ENCODE measurements at regions not wholly inside any gene's neighbourhood (a gene's known extent, or its start where the extent isn't known, plus 50 kb on each side); places are given as distances from the start of the nearest gene placed in this dataset.

DNA sequence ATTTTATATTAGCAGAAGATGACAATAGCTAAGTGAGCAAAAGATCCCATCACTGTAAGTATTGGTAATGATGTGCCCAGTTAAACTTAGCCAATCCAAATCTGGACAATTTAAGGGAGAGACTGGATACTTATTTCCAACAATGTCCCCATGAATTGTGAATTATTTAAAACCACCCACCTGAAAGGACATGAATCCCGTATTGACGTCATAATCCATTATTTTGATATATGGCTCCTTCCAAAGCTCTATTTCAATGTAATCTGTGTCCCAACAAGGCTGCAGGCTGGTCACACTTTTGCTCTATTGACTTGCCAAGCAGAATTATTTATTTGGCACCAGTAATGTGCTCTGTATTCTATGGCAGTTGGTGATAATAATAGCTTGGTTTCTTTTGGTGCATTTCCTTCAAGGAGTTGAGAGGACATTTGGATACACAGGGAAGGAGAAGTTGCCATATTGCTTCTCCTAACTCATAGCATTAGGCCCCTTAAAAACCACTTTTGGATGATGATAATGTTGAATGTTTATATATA lies 157.2 kb downstream of the NMUR2 start:
- Histone ChIP-seq H3K4me1 (ENCODE audit: control insufficient read depth in 2 of 3, insufficient read depth in 2 of 3, low read depth in 1 of 3, low read length in 3 of 3) (no peaks in the 10 kb centered on the region), H3K27ac (ENCODE audit: low read depth in 2 of 2, low read length in 2 of 2) (no peak overlapping the region), H3K9me3 (ENCODE audit: control insufficient read depth in 2 of 3, insufficient read depth in 1 of 3, low read length in 3 of 3) (no peaks in the 10 kb centered on the region), H3K36me3 (ENCODE audit: control insufficient read depth in 2 of 3, insufficient read depth in 3 of 3, low read length in 3 of 3) (no peaks in the 10 kb centered on the region), H3K4me3 (ENCODE audit: low read length in 3 of 3) (no peak overlapping the region), H3K27me3 (ENCODE audit: control insufficient read depth, insufficient read depth, low read length) (no peaks in the 10 kb centered on the region), H3K9ac (ENCODE audit: low read length in 3 of 3) (no peak overlapping the region)
- DNase-seq (no peak), FAIRE-seq (no peak)
- intact Hi-C loops (cut with DNase I), result no loop called here
- TF ChIP-seq, protein P1, sequence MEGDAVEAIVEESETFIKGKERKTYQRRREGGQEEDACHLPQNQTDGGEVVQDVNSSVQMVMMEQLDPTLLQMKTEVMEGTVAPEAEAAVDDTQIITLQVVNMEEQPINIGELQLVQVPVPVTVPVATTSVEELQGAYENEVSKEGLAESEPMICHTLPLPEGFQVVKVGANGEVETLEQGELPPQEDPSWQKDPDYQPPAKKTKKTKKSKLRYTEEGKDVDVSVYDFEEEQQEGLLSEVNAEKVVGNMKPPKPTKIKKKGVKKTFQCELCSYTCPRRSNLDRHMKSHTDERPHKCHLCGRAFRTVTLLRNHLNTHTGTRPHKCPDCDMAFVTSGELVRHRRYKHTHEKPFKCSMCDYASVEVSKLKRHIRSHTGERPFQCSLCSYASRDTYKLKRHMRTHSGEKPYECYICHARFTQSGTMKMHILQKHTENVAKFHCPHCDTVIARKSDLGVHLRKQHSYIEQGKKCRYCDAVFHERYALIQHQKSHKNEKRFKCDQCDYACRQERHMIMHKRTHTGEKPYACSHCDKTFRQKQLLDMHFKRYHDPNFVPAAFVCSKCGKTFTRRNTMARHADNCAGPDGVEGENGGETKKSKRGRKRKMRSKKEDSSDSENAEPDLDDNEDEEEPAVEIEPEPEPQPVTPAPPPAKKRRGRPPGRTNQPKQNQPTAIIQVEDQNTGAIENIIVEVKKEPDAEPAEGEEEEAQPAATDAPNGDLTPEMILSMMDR (IDR thresholded peaks at IDR 0.05; ENCODE audit: borderline replicate concordance, extremely low read depth, insufficient read depth), result no peak

DNA sequence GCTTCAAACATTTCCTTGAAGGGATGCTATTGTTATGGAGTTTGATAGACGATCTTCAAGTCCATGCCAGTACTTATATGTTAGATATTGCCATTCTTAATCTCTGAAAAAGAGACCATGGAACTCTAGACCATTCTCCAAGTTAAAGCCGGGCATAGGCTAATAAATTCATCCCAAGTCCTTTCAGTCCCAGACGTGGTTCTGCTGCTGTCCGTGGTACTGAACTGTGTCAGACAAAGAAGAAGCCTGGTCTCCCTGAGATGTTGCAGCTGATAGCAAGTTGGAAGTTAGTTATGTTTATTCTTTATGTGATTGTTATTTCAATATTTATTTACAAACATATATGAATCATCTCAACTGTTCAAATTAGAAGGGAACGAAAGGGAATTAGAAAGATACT lies 158.7 kb downstream of the NMUR2 start:
- Histone ChIP-seq H3K36me3 (ENCODE audit: control insufficient read depth in 2 of 3, insufficient read depth in 3 of 3, low read length in 3 of 3) (no peaks in the 10 kb centered on the region), H3K4me1 (ENCODE audit: control insufficient read depth in 2 of 3, insufficient read depth in 2 of 3, low read depth in 1 of 3, low read length in 3 of 3) (no peaks in the 10 kb centered on the region), H3K9me3 (ENCODE audit: control insufficient read depth in 2 of 3, insufficient read depth in 1 of 3, low read length in 3 of 3) (no peaks in the 10 kb centered on the region), H3K27me3 (ENCODE audit: control insufficient read depth, insufficient read depth, low read length) (no peaks in the 10 kb centered on the region), H3K27ac (ENCODE audit: low read depth in 2 of 2, low read length in 2 of 2) (no peak overlapping the region), H3K9ac (ENCODE audit: low read length in 3 of 3) (no peak overlapping the region), H3K4me3 (ENCODE audit: low read length in 3 of 3) (no peak overlapping the region)
- DNase-seq (peak in 4 of 5 donors; percentile 39 to 82 (median 72)), FAIRE-seq (no peak)
- TF ChIP-seq, protein P1 (IDR thresholded peaks at IDR 0.05; ENCODE audit: borderline replicate concordance, extremely low read depth, insufficient read depth), result no peak
- intact Hi-C loops (cut with DNase I), result no loop called here

DNA sequence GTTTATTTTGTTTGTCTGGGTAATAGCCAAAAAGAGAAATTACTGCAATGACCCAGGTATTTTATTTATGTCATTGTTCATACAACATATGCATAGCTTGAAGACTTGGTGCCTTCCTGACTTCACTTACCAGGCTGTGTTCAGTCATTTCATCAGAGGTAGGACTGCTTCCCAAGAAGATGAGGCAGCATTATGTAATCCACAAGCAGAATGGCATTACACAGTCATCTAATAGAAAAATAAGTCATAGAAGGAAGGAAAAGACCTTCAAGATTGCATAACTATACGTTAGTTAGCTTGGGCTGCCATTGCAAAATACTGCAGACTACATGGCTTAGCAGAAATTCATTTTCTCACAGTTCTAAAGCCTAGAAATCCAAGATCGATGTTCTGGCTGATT lies 167.5 kb downstream of the NMUR2 start:
- Histone ChIP-seq H3K9me3 (ENCODE audit: control insufficient read depth in 2 of 3, insufficient read depth in 1 of 3, low read length in 3 of 3) (no peaks in the 10 kb centered on the region), H3K4me3 (ENCODE audit: low read length in 3 of 3) (no peak overlapping the region), H3K9ac (ENCODE audit: low read length in 3 of 3) (no peak overlapping the region), H3K36me3 (ENCODE audit: control insufficient read depth in 2 of 3, insufficient read depth in 3 of 3, low read length in 3 of 3) (no peaks in the 10 kb centered on the region), H3K4me1 (ENCODE audit: control insufficient read depth in 2 of 3, insufficient read depth in 2 of 3, low read depth in 1 of 3, low read length in 3 of 3) (no peaks in the 10 kb centered on the region), H3K27ac (ENCODE audit: low read depth in 2 of 2, low read length in 2 of 2) (no peak overlapping the region), H3K27me3 (ENCODE audit: control insufficient read depth, insufficient read depth, low read length) (no peaks in the 10 kb centered on the region)
- FAIRE-seq (no peak), DNase-seq (no peak)
- intact Hi-C loops (cut with DNase I), result no loop called here
- TF ChIP-seq, protein P1 (IDR thresholded peaks at IDR 0.05; ENCODE audit: borderline replicate concordance, extremely low read depth, insufficient read depth), result no peak

DNA sequence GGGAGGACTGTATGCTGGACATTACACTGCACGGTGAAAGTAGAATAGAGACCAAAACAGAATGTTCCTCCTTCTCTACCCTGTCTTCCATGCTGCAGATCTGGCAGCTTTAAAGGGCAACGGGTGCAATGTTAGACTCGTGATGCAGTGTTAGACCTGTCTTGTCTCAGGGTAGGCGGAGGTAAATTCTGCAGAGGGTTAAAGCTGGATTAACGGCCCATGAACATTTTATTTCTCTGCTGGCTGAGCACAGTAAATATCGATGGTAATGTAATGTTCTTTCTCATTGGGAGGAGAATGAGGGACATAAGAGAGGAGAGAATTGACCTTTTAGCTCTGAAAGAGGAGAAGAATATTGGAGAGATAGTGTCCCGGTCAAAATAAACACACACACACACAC lies 178.9 kb downstream of the NMUR2 start:
- peak in 3 of 5 donors; percentile 24 to 66 (median 52) for DNase-seq
- no peak overlapping the region for H3K27ac ChIP-seq (ENCODE audit: low read depth in 2 of 2, low read length in 2 of 2)

More for the DNA sequence above, 178.9 kb downstream of the NMUR2 start:
- no peak overlapping the region for H3K9ac ChIP-seq (ENCODE audit: low read length in 3 of 3)
- no peaks in the 10 kb centered on the region for H3K27me3 ChIP-seq (ENCODE audit: control insufficient read depth, insufficient read depth, low read length)
- intact Hi-C loops (cut with DNase I), result no loop called here
- H3K4me3 ChIP-seq (ENCODE audit: low read length in 3 of 3), result no peak overlapping the region
- H3K4me1 ChIP-seq (ENCODE audit: control insufficient read depth in 2 of 3, insufficient read depth in 2 of 3, low read depth in 1 of 3, low read length in 3 of 3), result no peaks in the 10 kb centered on the region
- no peaks in the 10 kb centered on the region for H3K36me3 ChIP-seq (ENCODE audit: control insufficient read depth in 2 of 3, insufficient read depth in 3 of 3, low read length in 3 of 3)
- TF ChIP-seq, protein P1 (IDR thresholded peaks at IDR 0.05; ENCODE audit: borderline replicate concordance, extremely low read depth, insufficient read depth), result no peak
- H3K9me3 ChIP-seq (ENCODE audit: control insufficient read depth in 2 of 3, insufficient read depth in 1 of 3, low read length in 3 of 3), result no peaks in the 10 kb centered on the region
- no peak for FAIRE-seq
